Fibroblast of villous mesenchyme (primary cell): ENCODE measurements at regions not wholly inside any gene's neighbourhood (a gene's known extent, or its start where the extent isn't known, plus 50 kb on each side); places are given as distances from the start of the nearest gene placed in this dataset.
"Not testable (repeated sequence)": the region's sequence is repeated elsewhere in the genome, so short reads cannot be mapped to it uniquely, and the experiment has no call there.

Experiments used
- DNase-seq: peaks from one replicate; pipeline ENCODE4 v3.0.0-alpha.2; 2010; ENCODE audit warnings: low read depth
- H3K4me3 ChIP-seq: 2 replicates; pipeline ENCODE4 v1.5.1; 2011; ENCODE audit warnings: low read depth, mild to moderate bottlenecking, low read length
- CTCF ChIP-seq: IDR thresholded peaks from 2 replicates; pipeline ENCODE4 v1.5.1; 2012; ENCODE audit warnings: low read depth, mild to moderate bottlenecking, low read length; ENCODE audit not compliant: insufficient read depth

- TF ChIP-seq CTCF, result no peak
- no peak overlapping the region for H3K4me3 ChIP-seq
- DNase-seq, result no peak
These were observed 124.6 kb upstream of the CXADR start for GRCh38 chr21:17388226-17388625.

DNA sequence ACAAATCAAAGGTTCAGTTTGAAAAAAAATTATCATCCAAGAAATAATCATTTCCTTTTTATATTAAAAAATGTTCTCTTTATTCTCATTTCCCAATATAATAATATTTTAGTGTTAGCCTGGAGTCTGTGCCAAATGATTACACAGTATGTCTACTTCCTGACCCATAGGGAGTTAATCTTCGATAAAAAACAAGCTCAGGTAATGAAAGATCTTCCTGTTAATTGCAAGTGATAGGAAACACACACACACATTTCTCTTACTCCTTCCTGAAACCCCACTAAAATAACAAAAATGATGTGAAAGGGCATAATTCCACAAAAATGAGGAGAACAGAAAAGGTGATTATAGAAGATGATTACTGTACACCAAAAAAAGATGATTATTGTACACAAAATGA, 123.5 kb upstream of the CXADR start:
- TF ChIP-seq CTCF, result no peak
- H3K4me3 ChIP-seq, result no peak overlapping the region
- no peak for DNase-seq

GRCh38 chr21:17390569-17390968, 122.3 kb upstream of the CXADR start:
- no peak for DNase-seq

DNA sequence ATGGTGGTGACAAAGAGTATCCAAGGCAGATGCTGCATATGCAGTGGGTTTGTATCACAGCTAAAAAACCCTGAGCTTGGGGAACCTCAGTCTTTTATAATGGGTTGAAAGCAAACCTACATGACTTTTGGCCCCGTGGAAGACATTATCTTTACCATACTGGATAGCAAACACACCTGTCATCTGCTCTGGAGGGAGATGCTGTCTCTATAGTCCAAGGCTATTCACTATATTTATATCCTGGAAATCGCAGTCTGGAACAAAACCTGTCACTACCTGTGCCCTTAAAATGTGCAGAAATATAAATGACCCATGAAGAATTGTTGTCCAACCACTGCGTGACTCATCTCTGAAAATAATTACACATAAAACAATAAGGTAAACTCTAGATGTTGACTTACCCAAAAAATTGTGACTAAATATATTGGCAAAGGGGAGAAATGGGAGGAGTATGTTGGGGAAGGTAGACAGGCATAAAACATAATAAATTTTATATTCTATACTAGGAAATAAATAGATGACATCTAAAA, 121.0 kb upstream of the CXADR start:
- no peak overlapping the region for H3K4me3 ChIP-seq
- TF ChIP-seq CTCF, result no peak
- DNase-seq, result no peak

More at GRCh38 chr21:17390569-17390968, 122.3 kb upstream of the CXADR start:
- TF ChIP-seq CTCF, result no peak
- H3K4me3 ChIP-seq, result no peak overlapping the region

DNA sequence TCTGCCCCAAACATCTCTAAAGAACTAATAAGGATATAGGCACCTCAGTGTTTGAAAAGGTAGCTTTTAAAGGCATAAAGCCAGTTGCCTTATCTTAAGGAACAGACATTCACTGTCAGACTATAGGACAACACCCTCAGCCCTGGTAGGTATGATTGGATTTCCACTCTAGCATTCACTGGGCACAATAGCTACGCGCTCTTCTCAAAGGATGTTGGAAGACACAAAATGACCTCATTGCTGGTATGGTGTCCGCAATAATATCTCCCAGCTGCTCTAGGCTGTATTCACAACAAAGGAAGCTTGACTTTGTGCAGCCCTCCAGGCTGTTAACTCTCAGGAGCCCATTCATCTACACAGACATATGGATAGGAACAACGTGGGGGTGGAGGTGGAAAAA, 119.4 kb upstream of the CXADR start:
- H3K4me3 ChIP-seq, result no peak overlapping the region
- DNase-seq, result no peak
- no peak for TF ChIP-seq CTCF

DNA sequence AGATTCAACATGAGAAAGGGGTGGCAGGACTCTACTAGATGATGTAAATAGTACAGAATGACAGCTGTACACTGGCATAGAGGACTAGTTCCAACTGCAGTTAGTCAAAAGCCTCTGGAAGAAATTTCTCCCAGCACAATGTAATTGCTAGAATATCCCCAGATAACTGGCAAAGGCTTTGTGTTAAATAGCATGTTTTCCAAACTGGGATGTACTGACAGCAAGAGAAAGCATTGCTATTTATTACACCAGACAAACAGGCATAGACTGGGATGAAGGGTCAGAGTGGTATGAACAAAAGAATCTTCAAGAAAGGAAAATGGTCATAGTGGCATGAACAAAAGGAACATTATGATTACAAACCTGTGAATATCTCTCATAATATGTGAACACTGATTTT, 115.9 kb upstream of the CXADR start:
- no peak for TF ChIP-seq CTCF
- DNase-seq, result no peak
- H3K4me3 ChIP-seq, result no peak overlapping the region

- H3K4me3 ChIP-seq, result no peak overlapping the region
- TF ChIP-seq CTCF, result no peak
- no peak for DNase-seq
These were observed 115.1 kb upstream of the CXADR start for GRCh38 chr21:17397703-17398102.

DNA sequence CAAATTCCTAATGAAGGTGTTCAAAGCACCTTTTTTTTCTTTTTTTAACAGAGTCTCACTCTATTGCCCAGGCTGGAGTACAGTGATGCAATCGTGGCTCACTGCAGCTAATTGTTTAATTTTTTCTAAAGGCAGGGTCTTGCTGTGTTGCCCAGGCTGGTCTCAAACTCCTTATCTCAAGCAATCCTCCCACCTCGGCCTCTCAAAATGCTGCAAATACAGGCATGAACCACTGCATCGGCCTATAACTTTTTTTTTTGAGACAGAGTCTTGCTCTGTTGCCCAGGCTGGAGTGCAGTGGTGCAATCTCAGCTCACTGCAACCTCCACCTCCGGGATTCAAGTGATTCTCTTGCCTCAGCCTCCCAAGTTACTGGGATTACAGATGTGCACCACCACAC, 113.9 kb upstream of the CXADR start:
- not testable (repeated sequence) for DNase-seq, H3K4me3 ChIP-seq
